Smooth muscle cell (in vitro differentiated cells): ENCODE measurements at regions not wholly inside any gene's neighbourhood (a gene's known extent, or its start where the extent isn't known, plus 50 kb on each side); places are given as distances from the start of the nearest gene placed in this dataset.

Source experiments
- DNase-seq: peaks from one replicate; lab custom pipeline; 2025; ENCODE audit not compliant: unreplicated experiment; lab: John Stamatoyannopoulos, UW
- H2AFZ ChIP-seq: fragments of 200-600 bp; sonication (generic); 2 replicates; pipeline ENCODE4 v1.6.0; 2016; ENCODE audit warnings: antibody characterized with exemption, low read depth, mild to moderate bottlenecking
- H3F3A ChIP-seq: fragments of 200-600 bp; sonication (generic); 2 replicates; pipeline ENCODE4 v1.6.0; 2017; ENCODE audit warnings: antibody characterized with exemption, low read depth
- H3K27ac ChIP-seq: fragments of 200-600 bp; sonication (generic); 2 replicates; pipeline ENCODE4 v1.5.1; 2016; ENCODE audit warnings: low read depth, mild to moderate bottlenecking
- H3K27me3 ChIP-seq: fragments of 200-600 bp; sonication (generic); 2 replicates; pipeline ENCODE4 v1.6.1; 2016; ENCODE audit warnings: low read depth, mild to moderate bottlenecking
- H3K36me3 ChIP-seq: fragments of 200-600 bp; sonication (generic); 2 replicates; pipeline ENCODE4 v1.5.1; 2016; ENCODE audit warnings: low read depth
- H3K4me1 ChIP-seq: fragments of 200-600 bp; sonication (generic); 2 replicates; pipeline ENCODE4 v1.5.1; 2016; ENCODE audit warnings: low read depth
- H3K4me2 ChIP-seq: fragments of 200-600 bp; sonication (generic); 2 replicates; pipeline ENCODE4 v1.6.0; 2016; ENCODE audit warnings: mild to moderate bottlenecking
- H3K4me3 ChIP-seq: fragments of 200-600 bp; sonication (generic); 2 replicates; pipeline ENCODE4 v1.5.1; 2016; ENCODE audit warnings: mild to moderate bottlenecking
- H3K79me2 ChIP-seq: fragments of 200-600 bp; sonication (generic); 2 replicates; pipeline ENCODE4 v1.6.0; 2016; ENCODE audit warnings: low read depth, mild to moderate bottlenecking
- H3K9ac ChIP-seq: fragments of 200-600 bp; sonication (generic); 2 replicates; pipeline ENCODE4 v1.6.0; 2016; ENCODE audit warnings: low read depth
- H3K9me3 ChIP-seq: fragments of 200-600 bp; sonication (generic); replicated peaks from 2 replicates; pipeline ENCODE4 v1.5.1; 2016; ENCODE audit warnings: low read depth
- H4K20me1 ChIP-seq: fragments of 200-600 bp; sonication (generic); 2 replicates; pipeline ENCODE4 v1.6.0; 2016; ENCODE audit warnings: low read depth
- CTCF ChIP-seq: fragments of 200-600 bp; sonication (generic); IDR thresholded peaks from 2 replicates; pipeline ENCODE4 v1.5.1; 2017; ENCODE audit warnings: borderline replicate concordance, mild to moderate bottlenecking, antibody characterized with exemption; ENCODE audit not compliant: insufficient read depth, poor library complexity, severe bottlenecking
- WGBS: methylation state at CpG from one replicate; pipeline ENCODE4 v1.1.7; 2016; ENCODE audit warnings: low lambda C conversion rate; 5-methylcytosine and 5-hydroxymethylcytosine counted together

GRCh38 chr2:7738596-7738995, 821.4 kb downstream of the RNF144A start:
- H3F3A ChIP-seq = no peaks in the 10 kb centered on the region
- H3K4me1 ChIP-seq = no peaks in the 10 kb centered on the region
- H3K4me3 ChIP-seq = no peak overlapping the region
- H3K36me3 ChIP-seq = no peaks in the 10 kb centered on the region
- no peaks in the 10 kb centered on the region for H4K20me1 ChIP-seq
- H3K9ac ChIP-seq = no peak overlapping the region
- no peak for TF ChIP-seq CTCF
- DNase-seq = no peak
- H3K27ac ChIP-seq = no peak overlapping the region
- H3K9me3 ChIP-seq = no peaks in the 10 kb centered on the region
- no peak overlapping the region for H2AFZ ChIP-seq
- H3K79me2 ChIP-seq = no peaks in the 10 kb centered on the region
- no peak overlapping the region for H3K4me2 ChIP-seq
- 90% methylated on average over 1 of the region's 1 CpG for WGBS
- H3K27me3 ChIP-seq = no peaks in the 10 kb centered on the region

- Histone ChIP-seq H3K27me3 (no peaks in the 10 kb centered on the region), H3K9me3 (no peaks in the 10 kb centered on the region), H3K4me3 (no peak overlapping the region), H3K9ac (no peak overlapping the region), H3K79me2 (no peaks in the 10 kb centered on the region), H4K20me1 (no peaks in the 10 kb centered on the region), H3K36me3 (no peaks in the 10 kb centered on the region), H3F3A (no peaks in the 10 kb centered on the region), H3K27ac (no peak overlapping the region), H3K4me2 (no peak overlapping the region), H2AFZ (no peak overlapping the region), H3K4me1 (no peaks in the 10 kb centered on the region)
- TF ChIP-seq CTCF = no peak
- WGBS = 93% methylated on average over 2 of the region's 2 CpGs
- DNase-seq = no peak
Observed at GRCh38 chr2:7740114-7740513, 822.9 kb downstream of the RNF144A start.

DNA sequence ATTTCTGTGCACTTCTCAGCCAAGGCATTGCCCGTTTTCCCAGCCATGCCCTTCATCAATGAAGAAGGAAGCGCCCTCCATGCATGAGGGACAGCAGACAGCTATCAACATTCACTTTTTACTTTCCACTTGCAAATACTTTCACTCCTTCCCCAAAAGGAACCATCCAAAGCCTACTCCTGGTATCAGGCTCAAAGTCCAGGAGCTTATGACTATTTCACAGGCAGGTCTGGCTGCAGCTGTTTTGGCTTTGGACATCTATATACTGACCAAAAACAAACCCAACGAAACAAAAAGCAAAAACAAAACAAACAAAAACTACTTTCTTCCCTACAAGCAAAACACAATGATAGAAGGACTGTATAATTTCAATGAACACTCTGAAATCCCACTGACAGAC, 825.1 kb downstream of the RNF144A start:
- Histone ChIP-seq H3F3A (no peaks in the 10 kb centered on the region), H2AFZ (no peak overlapping the region), H3K9ac (no peak overlapping the region), H3K4me1 (no peaks in the 10 kb centered on the region), H3K4me3 (no peak overlapping the region), H3K4me2 (no peak overlapping the region), H3K36me3 (no peaks in the 10 kb centered on the region), H3K27me3 (no peaks in the 10 kb centered on the region), H3K79me2 (no peaks in the 10 kb centered on the region), H4K20me1 (no peaks in the 10 kb centered on the region), H3K27ac (no peak overlapping the region), H3K9me3 (no peaks in the 10 kb centered on the region)
- TF ChIP-seq CTCF = no peak
- 92% methylated on average over 3 of the region's 3 CpGs for WGBS
- no peak for DNase-seq

DNA sequence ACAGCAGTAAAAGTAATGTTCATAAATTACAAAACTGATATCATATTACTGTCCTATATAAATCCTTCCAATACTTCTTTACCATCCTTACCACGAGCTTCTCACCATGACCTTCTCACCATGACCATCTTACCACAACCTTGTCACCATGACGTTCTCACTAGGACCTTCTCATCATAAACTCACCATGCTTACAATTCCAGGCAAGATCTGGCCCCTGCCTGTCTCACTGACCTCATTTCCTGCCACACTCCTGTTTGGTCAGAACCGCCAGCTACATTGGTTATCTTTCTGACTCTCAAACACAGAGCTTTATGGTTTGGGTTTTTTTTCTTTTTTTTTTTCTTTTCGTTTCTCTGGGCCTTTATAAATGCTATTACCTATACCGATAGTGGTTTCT, 827.6 kb downstream of the RNF144A start:
- no peak overlapping the region for H3K4me3 ChIP-seq
- no peaks in the 10 kb centered on the region for H3K36me3 ChIP-seq
- WGBS = 81% methylated on average over 5 of the region's 5 CpGs
- no peaks in the 10 kb centered on the region for H3K27me3 ChIP-seq
- no peaks in the 10 kb centered on the region for H3K4me1 ChIP-seq
- H3F3A ChIP-seq = no peaks in the 10 kb centered on the region
- H3K9ac ChIP-seq = no peak overlapping the region
- H3K9me3 ChIP-seq = no peaks in the 10 kb centered on the region
- H3K79me2 ChIP-seq = no peaks in the 10 kb centered on the region
- no peak for DNase-seq
- H3K4me2 ChIP-seq = no peak overlapping the region
- H3K27ac ChIP-seq = no peak overlapping the region
- no peak overlapping the region for H2AFZ ChIP-seq
- no peak for TF ChIP-seq CTCF
- no peaks in the 10 kb centered on the region for H4K20me1 ChIP-seq
